ENCODE measurements at regions not wholly inside any gene's neighbourhood (a gene's known extent, or its start where the extent isn't known, plus 50 kb on each side); places are given as distances from the start of the nearest gene placed in this dataset.
A peak's percentile ranks its signal among the peaks of the same experiment; 100 is the strongest.

DNA sequence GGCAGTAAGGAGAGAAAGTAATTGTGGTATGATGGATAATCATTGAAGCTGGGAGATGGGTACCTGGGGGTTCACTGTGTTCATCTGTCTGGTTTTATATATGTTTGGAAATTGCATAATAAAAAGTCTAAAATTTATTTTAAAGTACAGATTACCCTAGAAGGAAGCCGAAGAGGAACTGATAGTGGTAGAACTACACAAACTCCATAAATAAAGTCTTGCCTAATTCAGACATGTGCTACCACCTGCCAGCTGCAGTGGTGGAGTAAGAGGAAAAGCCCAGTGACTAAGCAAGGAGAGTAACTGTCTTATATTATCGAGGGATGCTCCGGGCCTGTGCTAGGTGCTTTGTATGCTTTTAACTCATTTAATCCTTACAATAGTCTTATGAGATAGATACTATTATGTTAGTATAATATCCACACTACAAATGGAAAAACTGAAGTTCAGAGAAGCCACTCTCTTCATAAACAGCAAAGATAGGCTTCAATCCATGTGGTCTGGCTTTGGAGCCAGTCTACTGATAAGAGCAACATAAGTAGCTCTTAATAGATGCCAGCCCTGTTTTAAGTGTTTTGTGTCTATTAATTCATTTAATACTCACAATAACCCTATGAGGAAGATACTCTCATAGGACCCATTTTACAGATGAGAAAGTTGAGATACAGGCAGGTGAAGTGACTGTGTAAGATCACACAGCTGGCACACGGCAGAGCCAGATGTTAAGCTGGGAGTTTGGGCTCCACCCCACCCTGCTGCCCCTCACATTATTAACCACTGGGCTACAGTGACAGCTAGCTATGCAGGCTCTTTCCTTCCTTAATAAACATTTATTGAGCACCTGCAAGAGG is 56.8 kb upstream of the HNRNPU start:
- DNase-seq, result no peak

DNA sequence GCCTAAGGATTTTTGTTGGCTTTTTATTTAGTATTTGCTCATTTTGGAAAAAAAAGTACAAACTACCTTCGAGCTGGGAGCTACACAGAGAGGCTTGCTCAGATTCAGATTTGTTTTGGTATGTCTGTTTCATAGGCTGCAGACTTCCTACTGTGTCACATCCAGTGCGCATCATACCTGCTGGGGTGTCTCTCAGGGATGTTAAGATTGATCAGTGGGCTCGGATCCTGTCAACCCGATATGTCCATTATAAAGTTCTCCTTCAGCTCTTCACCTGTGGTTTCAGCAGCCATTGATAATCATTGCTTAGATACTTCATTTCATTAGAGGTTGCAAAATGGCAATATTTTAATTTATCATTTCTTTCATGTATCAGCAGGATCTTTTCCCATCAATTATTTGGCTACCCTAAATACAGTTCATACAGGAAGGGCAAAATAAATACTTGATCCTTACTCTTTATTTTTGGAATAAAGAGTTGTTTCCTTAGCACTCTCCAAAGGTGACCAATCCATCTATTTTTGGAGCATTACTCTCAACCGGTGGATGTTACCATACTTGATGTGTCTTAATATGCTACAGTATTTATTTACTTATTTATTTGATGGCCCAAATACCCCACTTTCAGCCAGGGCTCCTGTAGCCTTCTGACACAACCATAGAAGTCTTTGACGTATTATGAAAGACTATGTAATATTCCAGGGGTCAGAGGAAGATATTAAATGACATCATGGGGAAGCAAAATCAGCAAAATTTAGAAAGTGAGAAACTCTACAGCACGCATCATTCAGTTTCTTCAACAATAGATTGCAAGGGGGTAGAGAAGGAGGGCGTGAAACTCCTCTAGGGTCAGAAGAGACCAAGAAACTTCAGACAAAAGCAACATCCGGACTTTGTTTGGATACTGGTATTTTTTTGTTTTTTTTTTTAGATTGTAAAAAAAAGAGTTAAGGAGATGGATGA is 55.3 kb upstream of the HNRNPU start:
- DNase-seq, result no peak

DNA sequence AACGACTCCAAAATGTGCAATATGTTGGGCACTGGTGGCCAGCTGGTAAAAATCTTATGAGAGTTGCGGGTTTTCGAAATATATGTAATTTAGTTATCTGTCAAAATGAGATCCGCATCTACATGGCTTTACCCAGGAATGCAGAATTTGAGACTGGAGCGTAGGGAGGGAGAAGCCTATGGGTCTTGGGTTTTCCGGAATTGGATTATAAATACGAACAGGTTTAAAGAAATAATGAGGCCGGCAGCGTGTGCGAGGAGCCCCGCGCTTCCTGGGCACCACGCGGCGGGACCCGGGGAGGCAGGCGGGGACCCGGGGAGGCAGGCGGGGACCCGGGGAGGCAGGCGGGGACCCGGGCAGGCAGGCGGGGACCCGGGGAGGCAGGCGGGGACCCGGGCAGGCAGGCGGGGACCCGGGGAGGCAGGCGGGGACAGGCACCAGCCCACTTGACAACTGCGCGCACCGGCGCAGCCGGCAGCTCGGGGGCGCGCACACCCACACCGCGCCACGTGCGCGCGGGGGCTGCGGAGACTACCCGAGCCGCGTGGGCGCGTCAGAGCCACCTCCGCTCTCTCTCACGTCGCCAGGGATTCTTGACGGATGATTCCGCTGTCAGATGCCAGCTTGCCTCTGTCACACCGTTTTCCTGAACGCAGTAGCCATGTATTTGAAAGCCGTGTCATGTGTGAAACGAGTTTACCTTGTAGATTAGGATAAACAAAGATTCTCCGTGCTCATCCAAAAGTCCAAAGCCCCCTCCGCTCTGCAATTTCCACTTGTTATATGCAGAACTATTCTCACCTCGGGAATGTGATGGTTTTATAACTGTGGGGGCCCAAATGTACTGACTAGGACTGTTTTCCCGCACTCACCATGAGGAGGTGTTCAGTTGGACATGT is 54.3 kb upstream of the HNRNPU start:
- DNase-seq, result peak; percentile 60

DNA sequence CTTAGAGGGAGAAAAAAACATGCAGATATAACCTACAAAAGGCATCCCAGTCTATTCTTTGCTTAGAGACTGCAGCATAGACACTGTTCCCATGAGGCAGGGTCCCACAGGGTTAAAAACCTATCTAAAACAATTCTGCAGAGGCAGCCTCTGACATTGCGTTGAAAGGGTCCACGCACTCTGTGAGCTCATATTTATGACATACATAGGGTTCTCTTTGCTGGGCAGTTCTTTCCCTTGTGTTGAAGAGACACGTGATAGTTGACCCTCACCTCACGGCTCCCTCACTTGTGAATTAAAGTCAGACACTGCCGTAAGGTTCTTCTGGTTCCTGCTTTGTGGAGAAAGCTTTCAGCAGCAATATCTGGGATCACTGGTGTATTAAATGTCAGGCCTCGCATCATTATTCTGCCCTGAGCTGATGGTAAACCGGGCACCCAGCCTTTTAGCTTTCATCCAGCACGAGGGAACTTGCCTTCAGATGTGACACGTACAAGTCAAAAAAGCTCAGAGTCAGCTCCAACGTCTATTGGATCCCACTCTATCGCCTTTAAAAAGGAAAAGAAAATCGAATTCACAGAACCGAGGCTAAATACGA is 52.8 kb upstream of the HNRNPU start:
- no peak for DNase-seq

DNA sequence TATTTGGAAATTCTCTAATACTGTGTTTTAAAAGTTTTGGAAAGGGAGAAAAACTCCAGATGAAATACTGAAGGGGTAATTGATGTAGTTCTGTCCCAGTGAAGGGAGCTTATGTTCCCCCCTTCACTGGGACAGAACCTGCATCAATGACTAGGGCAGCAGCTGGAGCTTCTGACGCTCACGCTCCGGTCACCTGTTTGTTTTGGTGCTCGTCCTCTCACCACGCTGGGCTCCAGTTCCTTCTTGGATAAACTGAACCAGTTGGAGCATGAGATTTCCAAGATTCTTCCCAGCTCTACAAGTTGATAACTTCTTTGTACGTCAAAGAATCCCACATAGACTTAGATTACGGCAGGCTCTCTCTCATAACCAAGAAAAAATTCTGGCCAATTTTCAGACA is 51.4 kb upstream of the HNRNPU start:
- no peak for DNase-seq

DNA sequence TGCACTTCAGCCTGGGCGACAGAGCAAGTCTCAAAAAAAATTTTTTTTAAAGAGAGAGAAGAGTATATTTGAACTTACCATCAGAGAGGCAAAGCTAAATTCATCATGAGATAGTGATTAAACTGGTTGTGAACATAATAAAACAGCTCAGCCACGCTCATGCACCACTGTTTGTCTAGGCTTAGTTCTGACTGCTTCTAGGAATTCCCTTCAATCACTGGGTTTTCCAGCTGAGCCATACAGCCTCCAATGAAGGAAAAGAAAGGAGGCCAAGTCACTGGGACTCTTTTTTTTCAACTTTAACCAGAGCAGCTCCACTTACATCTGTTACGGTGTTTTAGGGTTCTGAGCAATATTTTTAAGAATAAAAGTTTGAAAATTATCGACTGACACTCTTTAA is 50.4 kb upstream of the HNRNPU start:
- no peak for DNase-seq

Measured in NCI-H1436 (cell line).